SKM-1 (cell line): ENCODE measurements at regions not wholly inside any gene's neighbourhood (a gene's known extent, or its start where the extent isn't known, plus 50 kb on each side); places are given as distances from the start of the nearest gene placed in this dataset.

Experiments used
- DNase-seq: peaks from one replicate; lab custom pipeline; 2025; ENCODE audit not compliant: unreplicated experiment; lab: John Stamatoyannopoulos, UW

DNA sequence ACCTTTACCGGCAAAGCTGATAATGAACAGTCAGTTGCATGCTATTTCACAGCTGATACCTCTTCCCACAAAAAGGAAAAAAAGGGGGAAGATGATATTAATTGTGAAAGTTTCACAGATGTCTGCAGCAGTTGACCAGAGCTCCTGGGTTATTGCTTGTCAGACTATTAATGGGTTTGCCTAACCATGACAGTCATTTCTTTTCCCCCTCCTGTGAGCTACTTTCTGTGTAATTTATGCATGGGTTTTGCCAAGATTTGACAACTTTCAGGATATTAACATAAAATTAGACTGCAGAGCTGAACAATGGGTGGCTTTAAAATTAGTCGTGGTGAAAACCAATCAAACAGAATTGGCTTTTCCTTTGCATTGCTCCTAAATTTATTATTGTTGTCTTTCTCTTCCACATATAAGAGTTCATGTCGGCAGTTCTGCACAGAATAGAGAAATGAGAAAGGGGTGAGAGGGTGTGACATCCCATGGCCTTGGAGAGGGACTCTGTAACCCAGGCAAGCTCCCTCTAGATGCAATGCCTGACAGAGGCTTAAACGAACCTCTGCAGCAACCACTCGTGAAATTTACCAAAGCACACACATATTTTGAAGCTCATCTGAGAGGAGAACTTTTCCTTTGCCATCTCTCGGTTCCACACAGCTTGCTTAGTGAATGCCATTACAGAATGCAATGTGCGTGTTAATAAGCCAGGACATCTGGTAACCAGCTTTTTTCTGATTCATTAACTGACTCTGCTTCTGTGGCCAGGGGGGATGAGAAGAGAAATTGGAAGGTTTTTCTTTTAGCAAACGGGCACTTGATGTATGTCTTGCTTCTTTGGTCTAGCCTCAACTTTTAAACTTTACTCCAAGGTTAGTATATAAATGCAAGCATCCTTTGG, 82.2 kb upstream of the ITGA4 start:
- no peak for DNase-seq

DNA sequence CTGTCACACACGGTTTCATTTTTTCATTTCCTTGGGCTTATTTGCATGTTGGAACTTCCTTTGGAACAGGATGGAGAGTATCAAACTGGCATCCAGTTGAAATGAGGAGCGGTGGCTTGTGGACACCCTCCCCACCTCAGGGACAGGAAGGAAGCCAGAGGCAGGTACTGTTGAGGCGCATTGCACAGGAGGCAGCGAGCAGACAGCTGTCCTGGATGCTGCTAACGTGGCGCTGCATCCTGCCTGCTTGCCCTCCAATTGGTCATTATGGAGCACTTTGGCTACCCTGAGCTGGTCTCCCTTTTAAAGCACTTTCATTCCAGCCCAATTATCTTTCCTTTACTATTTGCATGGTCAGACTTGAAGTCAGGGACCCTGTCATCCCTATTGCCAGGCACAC, 80.7 kb upstream of the ITGA4 start:
- no peak for DNase-seq

DNA sequence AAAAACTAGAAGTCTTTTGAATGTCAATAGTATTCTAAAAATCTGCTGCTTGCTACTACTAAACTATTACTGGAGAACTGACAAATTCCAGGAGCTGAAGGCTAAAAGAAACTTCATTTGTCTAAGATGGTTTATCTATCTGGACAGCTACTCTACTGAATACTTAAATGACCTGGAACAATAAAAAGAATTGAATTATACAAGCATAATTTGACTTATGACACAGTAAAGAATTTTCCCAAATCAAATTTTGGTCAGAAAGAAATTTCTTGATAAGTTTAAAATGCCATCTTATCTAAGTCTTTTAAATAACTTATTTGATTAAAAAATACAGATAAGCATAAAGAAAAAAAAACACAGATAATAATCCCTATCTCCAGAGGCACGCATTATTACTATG, 80.2 kb upstream of the ITGA4 start:
- DNase-seq: no peak

DNA sequence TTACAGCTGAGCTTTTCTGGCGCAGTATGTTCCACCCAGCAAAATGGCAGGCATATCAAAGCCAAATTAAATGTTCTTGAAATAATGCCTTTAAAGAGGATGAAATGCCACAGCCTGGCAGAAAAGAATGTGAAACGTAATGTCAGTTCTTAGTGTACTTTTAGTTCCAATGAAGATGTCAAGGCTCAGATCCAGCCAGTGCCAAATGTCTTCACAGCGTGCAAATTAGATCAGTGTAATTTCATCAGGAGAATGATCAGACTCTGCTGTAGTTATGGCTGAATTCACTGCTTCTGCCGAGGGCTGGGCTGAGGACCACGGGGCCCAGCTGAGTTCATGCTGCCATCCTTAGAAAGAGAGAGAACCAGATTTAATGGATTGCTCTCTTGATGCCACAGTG, 78.7 kb upstream of the ITGA4 start:
- DNase-seq: no peak

DNA sequence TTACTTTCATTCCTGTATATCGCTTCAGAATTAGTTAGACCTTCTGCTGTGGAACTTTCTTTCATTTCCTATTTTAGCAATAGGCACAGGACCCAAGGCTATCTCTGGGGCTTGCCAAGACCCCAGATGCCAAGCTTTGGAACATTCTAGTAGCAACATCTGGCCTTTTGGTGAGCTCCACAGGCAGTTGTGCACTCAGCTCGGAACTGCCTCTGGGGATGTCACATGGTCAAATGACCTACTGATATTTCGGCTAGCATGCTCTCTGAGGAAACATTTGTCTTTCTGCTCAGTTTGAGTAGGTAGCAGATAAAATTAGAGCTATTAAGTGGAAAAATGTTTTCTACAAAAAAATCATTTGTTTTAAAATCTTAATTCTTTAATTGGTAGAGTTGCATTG, 76.6 kb upstream of the ITGA4 start:
- no peak for DNase-seq

DNA sequence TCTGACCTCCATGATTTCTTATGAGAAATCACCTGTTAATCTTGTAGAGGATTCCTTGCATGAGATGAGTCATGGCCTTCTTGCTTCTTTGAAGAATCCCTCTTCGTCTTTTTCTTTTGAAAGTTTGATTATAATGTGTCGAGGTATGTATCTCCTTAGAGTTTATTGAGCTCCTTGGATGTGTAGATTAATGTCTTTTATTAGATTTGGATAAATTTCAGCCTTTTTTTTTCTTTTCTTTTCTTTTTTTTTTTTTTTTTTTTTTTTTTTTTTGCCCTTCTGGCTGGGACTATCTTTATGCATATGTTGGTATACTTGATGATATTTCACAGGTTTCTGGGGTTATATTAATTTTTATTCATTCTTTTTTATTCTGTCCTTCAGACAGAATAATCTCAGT, 72.3 kb upstream of the ITGA4 start:
- no peak for DNase-seq

DNA sequence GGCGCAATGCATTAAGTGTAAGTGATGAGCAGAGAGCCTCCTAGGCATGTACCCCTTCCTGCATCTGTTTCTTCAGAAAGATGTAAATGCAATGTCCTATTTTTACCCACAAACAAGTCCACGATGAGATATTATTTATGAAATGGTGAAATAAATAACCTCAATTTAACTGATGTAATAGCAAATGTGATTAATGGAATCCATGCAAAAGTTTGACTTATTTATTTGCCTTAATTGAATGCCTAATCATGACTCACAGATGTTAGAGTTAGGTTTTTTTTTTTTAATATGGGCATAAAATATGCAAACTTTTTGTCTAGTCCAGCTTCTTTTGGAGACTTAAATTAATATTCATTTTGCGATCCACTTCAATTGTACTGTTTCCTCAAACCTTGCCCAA, 67.7 kb upstream of the ITGA4 start:
- DNase-seq: no peak

DNA sequence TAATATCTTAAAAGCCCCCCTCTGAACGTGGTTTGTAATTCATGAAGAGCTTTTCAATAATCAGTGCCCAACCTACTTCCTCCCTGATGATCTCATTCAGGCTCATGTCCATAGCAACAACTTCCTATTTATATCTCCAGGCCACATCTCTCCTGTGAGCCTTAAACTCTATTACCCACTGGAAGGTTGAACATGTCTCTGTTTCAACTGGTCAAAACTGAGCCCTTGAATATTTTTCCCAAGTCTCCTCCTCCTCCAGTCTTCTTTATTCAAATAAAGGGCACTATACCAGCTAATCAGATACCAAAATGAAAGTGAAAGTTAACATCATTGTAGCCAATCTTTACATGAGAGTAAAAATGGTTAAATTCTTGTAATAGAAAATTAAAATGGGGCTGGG, 63.7 kb upstream of the ITGA4 start:
- DNase-seq: peak; percentile 82

DNA sequence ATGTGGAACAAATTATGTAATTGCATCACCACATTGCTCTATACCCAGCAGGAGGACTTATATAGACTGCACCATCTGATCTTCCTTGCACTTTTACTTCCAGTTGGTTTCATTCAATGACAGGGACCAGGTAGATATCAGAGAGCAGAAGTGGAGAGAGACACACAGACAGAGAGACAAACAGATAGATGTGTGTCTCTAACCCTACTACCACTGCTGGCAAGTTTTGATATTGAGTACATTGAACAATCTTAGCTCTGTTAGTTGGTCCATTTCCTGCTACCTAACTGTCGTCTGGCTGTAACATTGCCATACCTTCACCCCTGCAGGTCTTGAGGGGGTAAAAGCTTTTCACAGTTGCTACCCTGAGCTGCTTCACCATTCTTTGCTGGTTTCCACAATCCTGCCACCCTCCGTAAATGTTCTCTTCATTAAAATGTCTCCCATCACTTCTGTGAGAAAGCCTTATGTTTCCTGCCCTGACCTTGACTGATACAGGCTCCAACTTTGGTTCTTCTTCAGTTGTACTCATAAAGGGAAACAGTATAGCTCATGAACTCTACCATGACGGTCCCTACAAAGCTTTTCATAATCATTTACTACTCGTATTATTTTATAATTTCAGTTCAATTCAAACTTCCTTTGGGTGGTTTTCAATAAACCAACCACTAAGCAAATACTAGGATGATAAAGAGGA, 62.3 kb upstream of the ITGA4 start:
- no peak for DNase-seq

DNA sequence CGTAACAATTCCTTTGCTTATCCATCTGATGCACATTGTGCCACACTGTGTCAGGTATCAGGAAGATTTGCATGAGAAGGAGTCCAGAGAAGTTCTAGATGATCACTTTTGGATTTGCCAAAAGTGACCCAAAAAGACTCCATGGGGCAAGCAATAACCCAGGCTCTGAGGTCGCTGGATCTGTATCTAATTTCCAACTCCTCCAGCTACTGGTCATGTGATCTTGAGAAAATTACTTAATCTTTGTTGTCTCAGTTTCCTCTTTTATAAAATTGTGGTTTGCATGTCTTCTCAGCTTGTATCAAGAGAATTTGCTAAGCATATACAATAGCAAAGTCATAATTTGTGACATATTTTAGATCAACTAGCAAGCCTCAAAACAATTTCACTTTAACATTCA, 61.3 kb upstream of the ITGA4 start:
- DNase-seq: peak; percentile 59

DNA sequence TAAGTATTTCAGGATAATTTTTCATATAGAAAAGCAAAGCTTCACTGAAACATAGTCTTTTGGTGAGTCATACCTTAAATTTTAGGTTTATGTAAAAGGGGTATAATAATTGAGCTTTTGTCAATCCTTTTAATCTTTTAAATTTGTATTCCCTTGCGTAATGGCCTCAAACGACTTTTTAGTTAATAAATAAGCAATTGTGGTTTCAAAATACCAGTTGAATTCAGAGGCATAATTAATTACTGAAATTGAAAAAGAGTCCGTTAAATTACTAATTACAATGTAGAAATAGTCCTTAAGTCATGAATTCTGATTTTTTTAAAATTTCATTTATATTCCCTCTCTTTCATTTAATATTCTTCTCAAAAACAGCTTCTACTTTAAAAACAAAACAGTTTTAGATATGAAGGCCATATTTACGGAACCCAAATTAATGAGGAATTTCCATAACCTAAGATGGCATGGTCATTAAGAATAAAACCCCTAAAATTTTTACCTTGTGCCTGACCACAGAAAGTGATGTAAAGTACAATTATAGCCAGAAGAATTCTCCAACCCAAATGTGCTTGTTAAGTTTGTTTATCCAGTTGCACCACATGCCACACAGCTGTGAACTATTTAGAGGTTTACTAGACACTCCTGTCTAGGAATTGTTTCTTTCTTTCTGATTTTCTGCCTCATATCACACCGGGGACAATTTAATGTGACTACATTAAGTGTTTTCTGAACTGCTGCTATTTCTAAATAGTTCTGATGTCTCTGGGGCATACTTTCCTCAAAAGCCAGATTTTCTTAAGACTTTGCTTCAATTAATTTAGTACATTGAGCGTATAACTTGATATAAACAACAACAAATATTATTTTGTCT, 60.7 kb upstream of the ITGA4 start:
- DNase-seq: no peak

DNA sequence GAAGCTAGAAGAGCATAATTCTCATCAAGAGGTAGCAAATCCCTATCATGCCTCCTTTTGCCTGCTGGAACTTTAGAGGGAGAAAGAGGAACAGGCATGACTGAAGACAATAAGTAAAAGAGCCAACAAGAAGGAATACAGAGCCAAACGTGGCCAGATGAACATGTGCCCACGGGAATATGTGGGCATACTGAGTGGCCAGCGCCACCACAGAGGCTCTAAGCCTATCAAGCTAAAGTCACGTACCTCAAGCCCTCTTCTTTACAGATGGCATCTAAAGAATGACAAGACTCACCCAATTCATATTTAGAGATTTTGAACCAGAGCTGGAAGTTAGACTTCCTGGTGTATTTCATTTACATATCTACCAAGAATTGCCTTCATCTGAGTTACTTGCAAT, 59.9 kb upstream of the ITGA4 start:
- DNase-seq: no peak

DNA sequence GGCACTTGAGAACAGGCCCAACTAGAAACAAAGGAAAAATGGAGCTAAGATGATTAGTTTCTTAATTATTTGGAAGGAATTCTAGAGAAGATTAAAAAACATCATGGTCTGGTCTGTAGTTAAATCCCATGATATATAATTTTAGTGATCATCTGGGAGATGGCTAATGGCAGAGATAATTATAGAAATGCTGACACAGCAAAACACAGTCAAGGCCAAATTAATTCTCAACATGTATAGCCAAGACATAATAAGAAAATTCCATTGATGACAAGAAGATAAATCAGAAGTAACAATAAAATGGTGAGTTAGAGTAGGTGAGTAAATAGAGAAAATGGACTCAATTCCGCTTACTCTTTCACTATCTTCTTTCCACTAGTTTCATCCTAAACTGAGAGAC, 59.2 kb upstream of the ITGA4 start:
- DNase-seq: no peak

DNA sequence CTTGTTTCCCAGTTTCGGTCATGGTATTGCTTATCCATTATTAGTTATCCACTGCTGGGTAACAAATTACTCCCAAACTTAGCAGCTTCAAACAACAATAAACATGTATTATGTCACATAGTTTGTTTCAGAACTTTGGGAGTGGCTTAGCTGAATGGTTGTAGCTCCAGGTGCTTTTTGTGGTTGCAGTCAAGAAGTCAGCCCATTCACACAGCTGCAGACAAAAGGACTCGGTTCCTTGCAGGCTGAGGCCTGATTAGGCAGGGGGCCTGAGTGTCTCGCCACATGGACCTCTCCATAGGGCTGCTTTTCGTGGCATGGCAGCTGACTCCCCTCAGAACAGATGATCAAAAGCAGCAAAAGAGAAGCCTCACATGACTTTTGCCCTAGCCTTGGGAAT, 58.2 kb upstream of the ITGA4 start:
- DNase-seq: no peak

DNA sequence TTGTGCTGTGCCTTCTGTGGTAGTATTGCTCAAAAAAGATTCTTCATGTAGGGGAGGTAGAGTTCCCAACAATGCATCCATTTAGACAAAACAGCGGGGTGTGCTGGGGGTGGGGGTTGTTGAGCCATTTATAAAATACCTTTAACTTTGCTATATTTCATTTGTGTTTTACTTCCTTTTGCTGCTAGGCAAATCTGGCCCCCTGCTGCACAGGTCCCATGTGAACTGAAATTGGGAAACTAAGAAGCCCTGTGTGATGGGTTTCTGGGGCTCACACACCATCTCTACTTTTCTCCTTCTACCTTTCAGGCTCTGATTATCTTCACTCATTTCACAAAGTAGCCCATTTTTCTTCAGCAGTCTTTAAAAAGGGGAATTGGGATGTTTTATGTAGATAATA, 52.7 kb upstream of the ITGA4 start:
- no peak for DNase-seq

DNA sequence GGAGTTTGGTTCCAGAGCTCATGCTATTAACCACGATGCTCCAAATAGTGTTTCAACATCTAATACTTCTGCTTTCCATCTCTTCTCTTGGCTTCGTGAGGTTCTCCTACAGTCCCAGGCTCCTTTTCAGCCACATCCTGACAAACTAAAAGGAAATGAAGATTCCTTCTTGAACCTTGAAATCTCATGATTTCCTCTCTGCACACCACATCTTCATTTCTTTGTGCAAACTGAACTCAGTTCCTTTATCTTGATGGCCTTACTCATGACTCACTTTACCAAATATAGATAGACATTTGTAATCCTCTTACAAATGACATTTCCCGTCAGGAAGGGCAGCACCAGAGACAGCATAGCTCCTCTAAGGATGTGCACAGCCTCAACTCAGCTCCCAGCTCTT, 50.0 kb upstream of the ITGA4 start:
- peak; percentile 80 for DNase-seq
